Smooth muscle cell (in vitro differentiated cells): ENCODE measurements at regions not wholly inside any gene's neighbourhood (a gene's known extent, or its start where the extent isn't known, plus 50 kb on each side); places are given as distances from the start of the nearest gene placed in this dataset.

Experiments used
- DNase-seq: peaks from one replicate; lab custom pipeline; 2025; ENCODE audit not compliant: unreplicated experiment; lab: John Stamatoyannopoulos, UW
- H2AFZ ChIP-seq: fragments of 200-600 bp; sonication (generic); 2 replicates; pipeline ENCODE4 v1.6.0; 2016; ENCODE audit warnings: antibody characterized with exemption, low read depth, mild to moderate bottlenecking
- H3F3A ChIP-seq: fragments of 200-600 bp; sonication (generic); 2 replicates; pipeline ENCODE4 v1.6.0; 2017; ENCODE audit warnings: antibody characterized with exemption, low read depth
- H3K27ac ChIP-seq: fragments of 200-600 bp; sonication (generic); 2 replicates; pipeline ENCODE4 v1.5.1; 2016; ENCODE audit warnings: low read depth, mild to moderate bottlenecking
- H3K27me3 ChIP-seq: fragments of 200-600 bp; sonication (generic); 2 replicates; pipeline ENCODE4 v1.6.1; 2016; ENCODE audit warnings: low read depth, mild to moderate bottlenecking
- H3K36me3 ChIP-seq: fragments of 200-600 bp; sonication (generic); 2 replicates; pipeline ENCODE4 v1.5.1; 2016; ENCODE audit warnings: low read depth
- H3K4me1 ChIP-seq: fragments of 200-600 bp; sonication (generic); 2 replicates; pipeline ENCODE4 v1.5.1; 2016; ENCODE audit warnings: low read depth
- H3K4me2 ChIP-seq: fragments of 200-600 bp; sonication (generic); 2 replicates; pipeline ENCODE4 v1.6.0; 2016; ENCODE audit warnings: mild to moderate bottlenecking
- H3K4me3 ChIP-seq: fragments of 200-600 bp; sonication (generic); 2 replicates; pipeline ENCODE4 v1.5.1; 2016; ENCODE audit warnings: mild to moderate bottlenecking
- H3K79me2 ChIP-seq: fragments of 200-600 bp; sonication (generic); 2 replicates; pipeline ENCODE4 v1.6.0; 2016; ENCODE audit warnings: low read depth, mild to moderate bottlenecking
- H3K9ac ChIP-seq: fragments of 200-600 bp; sonication (generic); 2 replicates; pipeline ENCODE4 v1.6.0; 2016; ENCODE audit warnings: low read depth
- H3K9me3 ChIP-seq: fragments of 200-600 bp; sonication (generic); replicated peaks from 2 replicates; pipeline ENCODE4 v1.5.1; 2016; ENCODE audit warnings: low read depth
- H4K20me1 ChIP-seq: fragments of 200-600 bp; sonication (generic); 2 replicates; pipeline ENCODE4 v1.6.0; 2016; ENCODE audit warnings: low read depth
- CTCF ChIP-seq: fragments of 200-600 bp; sonication (generic); IDR thresholded peaks from 2 replicates; pipeline ENCODE4 v1.5.1; 2017; ENCODE audit warnings: borderline replicate concordance, mild to moderate bottlenecking, antibody characterized with exemption; ENCODE audit not compliant: insufficient read depth, poor library complexity, severe bottlenecking
- WGBS: methylation state at CpG from one replicate; pipeline ENCODE4 v1.1.7; 2016; ENCODE audit warnings: low lambda C conversion rate; 5-methylcytosine and 5-hydroxymethylcytosine counted together

- Histone ChIP-seq H3K9me3 (no peaks in the 10 kb centered on the region), H3K4me2 (no peak overlapping the region), H3K27me3 (no peaks in the 10 kb centered on the region), H3F3A (no peaks in the 10 kb centered on the region), H4K20me1 (no peaks in the 10 kb centered on the region), H2AFZ (no peak overlapping the region), H3K4me3 (no peak overlapping the region), H3K4me1 (no peaks in the 10 kb centered on the region), H3K9ac (no peak overlapping the region), H3K79me2 (no peaks in the 10 kb centered on the region), H3K36me3 (no peaks in the 10 kb centered on the region), H3K27ac (no peak overlapping the region)
- peak; percentile 3 for TF ChIP-seq CTCF
- 60% methylated on average over 2 of the region's 2 CpGs for WGBS
- DNase-seq, result no peak
Measured at GRCh38 chr2:84373391-84373790, 85.7 kb downstream of the SUCLG1 start.

GRCh38 chr2:84362541-84362940 is 96.5 kb downstream of the SUCLG1 start:
- Histone ChIP-seq H3K4me2 (no peak overlapping the region), H3K79me2 (no peaks in the 10 kb centered on the region), H3K4me3 (no peak overlapping the region), H3K27me3 (no peaks in the 10 kb centered on the region), H3K9ac (no peak overlapping the region), H4K20me1 (no peaks in the 10 kb centered on the region), H2AFZ (no peak overlapping the region), H3K9me3 (peaks cover 9% of the 10 kb centered on the region), H3K27ac (no peak overlapping the region), H3K4me1 (no peaks in the 10 kb centered on the region), H3K36me3 (no peaks in the 10 kb centered on the region), H3F3A (no peaks in the 10 kb centered on the region)
- DNase-seq, result no peak
- 70% methylated on average over 1 of the region's 1 CpG for WGBS
- no peak for TF ChIP-seq CTCF

- Histone ChIP-seq H2AFZ (peak overlapping the region; percentile 53), H3F3A (no peaks in the 10 kb centered on the region), H3K36me3 (no peaks in the 10 kb centered on the region), H3K27ac (peak overlapping the region; percentile 57), H3K4me2 (peak overlapping the region; percentile 9), H3K4me1 (no peaks in the 10 kb centered on the region), H3K9ac (no peak overlapping the region), H3K27me3 (no peaks in the 10 kb centered on the region), H3K4me3 (no peak overlapping the region), H4K20me1 (no peaks in the 10 kb centered on the region), H3K79me2 (no peaks in the 10 kb centered on the region), H3K9me3 (peaks cover 7% of the 10 kb centered on the region)
- TF ChIP-seq CTCF, result no peak
- 27% methylated on average over 3 of the region's 3 CpGs for WGBS
- DNase-seq, result no peak
Measured at GRCh38 chr2:84338069-84338468, 121.0 kb downstream of the SUCLG1 start.

- no peak overlapping the region for H3K27ac ChIP-seq
- H2AFZ ChIP-seq, result no peak overlapping the region
- TF ChIP-seq CTCF, result no peak
- no peaks in the 10 kb centered on the region for H3K9me3 ChIP-seq
- no peak for DNase-seq
- H3K4me2 ChIP-seq, result no peak overlapping the region
- no peaks in the 10 kb centered on the region for H4K20me1 ChIP-seq
- H3K4me3 ChIP-seq, result no peak overlapping the region
- no peaks in the 10 kb centered on the region for H3K36me3 ChIP-seq
- no peaks in the 10 kb centered on the region for H3K79me2 ChIP-seq
- no peaks in the 10 kb centered on the region for H3K27me3 ChIP-seq
- no peak overlapping the region for H3K9ac ChIP-seq
- 84% methylated on average over 1 of the region's 1 CpG for WGBS
- H3F3A ChIP-seq, result no peaks in the 10 kb centered on the region
- no peaks in the 10 kb centered on the region for H3K4me1 ChIP-seq
Measured at GRCh38 chr2:84327645-84328249, 131.3 kb downstream of the SUCLG1 start.
